T-helper 22 cell (primary cell): ENCODE measurements at regions not wholly inside any gene's neighbourhood (a gene's known extent, or its start where the extent isn't known, plus 50 kb on each side); places are given as distances from the start of the nearest gene placed in this dataset.

Source experiments
- DNase-seq: peaks from one replicate; pipeline ENCODE4 v3.0.0-alpha.2; 2020; ENCODE audit warnings: low read depth

DNA sequence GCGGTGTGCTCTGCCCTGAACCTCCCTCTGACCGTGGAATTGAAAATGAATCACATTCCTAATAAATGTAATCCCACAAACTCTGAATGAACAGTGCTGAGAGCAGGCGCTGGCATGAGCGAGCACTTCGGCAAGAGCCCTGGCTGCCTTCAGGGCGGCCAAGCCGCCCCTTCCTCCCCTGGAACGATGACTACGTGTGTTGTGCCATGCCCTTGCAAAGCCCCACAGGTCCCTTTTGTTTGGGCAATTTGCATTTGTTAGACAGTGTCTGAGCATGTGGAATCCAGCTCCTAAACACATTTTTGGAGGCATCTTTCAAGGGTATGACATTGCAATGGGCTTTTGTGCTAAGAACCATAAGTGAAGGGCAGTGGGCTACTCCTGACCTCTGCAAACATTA, 95.6 kb upstream of the MKI67 start:
- DNase-seq, result no peak

DNA sequence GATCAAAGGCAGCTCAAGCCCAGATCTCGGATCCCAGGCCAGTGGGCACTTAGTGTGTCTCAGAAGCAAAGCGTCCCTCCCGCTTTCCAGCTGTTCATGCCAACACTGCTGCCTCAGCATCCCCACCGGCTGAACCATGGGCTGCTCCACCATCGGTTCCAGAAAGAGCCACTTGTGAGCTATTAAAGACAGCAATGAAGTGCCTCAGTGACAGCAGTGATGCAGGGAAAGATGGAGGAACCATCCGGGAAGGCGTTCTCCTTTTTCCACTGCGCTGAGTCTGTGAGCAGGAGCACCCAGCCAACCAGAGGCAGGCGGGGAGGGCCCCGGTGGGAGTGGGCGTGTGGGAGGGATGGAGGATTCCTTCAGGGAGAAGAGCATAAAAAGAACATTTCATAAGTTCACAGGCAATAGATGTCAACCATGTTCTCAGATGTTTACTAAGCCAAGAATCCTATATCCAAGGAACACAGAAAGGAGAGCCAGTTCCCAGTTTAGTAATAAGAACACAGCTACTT, 96.2 kb upstream of the MKI67 start:
- DNase-seq, result no peak

DNA sequence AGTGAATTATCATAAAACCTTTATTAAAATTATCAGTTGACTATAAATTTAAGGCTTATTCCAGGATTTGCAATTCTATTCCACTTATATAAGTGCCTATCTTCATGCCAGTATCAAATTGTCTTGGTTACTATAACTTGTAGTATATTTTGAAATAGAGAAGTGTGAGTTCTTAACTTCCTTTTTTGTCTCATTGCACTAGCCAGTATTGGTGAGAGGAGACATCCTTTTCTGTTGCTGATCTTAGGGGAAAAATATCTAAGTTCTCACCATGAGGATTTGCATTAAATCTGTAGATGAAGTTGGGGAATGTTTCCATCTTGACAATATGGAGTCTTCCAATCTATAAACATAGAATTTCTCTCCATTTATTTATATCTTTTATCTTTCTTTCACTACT, 104.2 kb upstream of the MKI67 start:
- DNase-seq, result no peak

DNA sequence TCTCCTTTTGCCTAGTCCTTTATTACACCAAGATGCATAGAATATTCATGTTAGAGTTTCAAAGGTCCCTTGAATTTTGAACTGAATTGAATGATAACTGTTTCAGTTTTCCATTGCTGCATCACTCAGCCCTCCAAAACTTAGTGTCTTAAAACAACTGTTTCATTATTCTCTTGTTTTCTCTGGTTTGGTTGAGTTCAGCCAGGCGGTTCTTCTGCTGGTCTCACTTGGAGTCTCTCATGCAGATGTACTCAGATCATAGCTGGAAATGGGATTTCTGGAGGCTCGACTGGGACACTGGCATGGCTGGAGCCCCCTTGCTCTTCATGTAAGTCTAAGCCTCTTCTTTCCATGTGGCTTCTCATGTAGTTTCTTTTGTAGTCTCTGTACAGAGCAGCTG, 107.2 kb upstream of the MKI67 start:
- DNase-seq, result no peak

DNA sequence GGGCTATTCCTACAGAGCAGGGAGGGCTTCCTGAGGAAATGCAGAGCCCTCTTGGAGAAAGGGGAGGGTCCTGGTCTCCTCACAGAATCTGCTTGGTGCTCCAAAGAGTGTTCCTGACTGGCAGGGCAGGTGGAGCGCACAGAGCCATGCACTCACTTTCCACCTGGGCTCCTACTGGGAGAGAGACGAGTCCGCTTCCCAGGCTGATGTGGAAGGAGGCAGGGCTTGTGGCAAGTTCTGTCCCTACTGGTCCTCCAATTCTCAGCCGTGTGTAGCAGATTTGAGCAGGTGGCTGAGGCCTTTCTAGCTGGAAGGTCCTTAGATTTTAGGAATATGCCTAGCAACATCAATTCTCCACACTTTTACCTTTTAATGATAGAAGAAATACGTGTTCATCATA, 111.5 kb upstream of the MKI67 start:
- DNase-seq, result no peak

DNA sequence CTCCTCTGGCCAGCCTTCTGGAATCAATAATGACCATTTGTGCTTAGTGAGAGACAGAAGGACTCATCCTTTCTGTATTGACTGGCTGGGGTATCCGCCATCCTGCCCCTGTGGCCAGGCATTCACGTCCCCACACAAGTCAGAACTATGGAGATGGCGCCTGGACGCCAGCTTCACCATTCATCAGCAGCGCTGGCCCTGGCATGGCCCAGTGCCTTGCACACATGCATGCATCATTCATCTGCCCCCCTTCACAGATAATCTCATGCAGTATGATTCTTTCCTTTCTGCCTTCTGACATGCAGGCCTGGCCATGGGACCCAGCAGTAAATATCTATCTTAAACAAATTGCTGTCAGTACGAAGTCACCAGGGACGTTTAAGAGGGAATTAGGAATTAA, 114.8 kb upstream of the MKI67 start:
- no peak for DNase-seq

DNA sequence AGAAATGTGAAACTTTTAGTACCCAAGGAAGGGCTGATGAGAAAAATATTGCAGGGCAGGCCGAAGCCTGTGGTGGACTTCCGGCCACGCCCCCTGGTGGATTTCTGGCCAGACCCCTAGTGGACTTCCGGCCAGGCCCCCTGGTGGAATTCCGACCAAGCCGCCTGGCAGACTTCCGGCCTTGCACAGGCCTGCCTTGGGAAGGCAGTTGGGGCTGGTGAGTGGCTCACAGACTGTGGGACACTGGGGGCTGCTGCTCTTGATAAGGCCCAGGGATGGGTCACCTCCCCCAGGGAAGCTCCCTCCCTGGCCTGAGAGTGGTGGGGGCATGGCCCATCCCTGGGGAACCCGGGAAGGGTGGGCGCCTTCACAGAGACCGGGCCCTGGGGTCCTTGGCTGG, 116.4 kb upstream of the MKI67 start:
- DNase-seq, result no peak

DNA sequence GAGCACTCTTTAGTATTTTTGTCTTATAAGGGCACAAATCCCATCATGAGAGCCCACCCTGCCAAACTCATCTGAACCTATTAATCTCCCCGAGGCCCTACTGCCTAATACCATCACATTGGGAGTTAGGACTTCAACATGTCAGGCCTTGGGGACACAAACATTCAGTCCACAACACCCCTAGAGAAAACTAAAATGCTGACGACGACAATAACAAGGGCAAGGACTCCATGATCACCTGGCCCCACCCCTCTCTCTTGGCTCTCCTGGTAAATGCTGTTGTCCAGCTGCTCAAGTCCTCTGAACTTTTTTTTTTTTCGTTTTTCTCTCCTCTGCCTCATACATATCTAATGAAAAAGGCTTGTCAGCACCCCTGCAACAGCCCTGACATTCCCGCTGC, 118.8 kb upstream of the MKI67 start:
- DNase-seq, result no peak

DNA sequence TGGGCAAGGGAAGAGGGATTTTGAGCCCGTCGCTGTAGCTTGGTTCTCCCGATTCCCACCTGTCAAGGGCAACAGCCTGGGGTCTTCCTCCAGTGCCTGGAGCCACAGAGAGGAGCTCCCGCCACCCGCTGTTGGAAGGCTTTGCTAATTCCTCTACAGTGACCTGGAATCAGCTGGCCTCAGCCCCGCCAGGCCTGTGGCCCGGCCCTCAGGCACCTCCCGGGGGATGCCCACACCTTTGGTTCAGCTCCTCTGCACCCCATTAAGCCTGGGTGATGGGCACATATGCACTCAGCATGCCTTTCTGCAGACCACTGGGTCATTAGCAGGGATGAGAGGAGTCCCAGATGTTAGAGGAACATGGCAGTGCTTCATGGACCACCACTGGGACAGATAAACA, 121.4 kb upstream of the MKI67 start:
- DNase-seq, result no peak

DNA sequence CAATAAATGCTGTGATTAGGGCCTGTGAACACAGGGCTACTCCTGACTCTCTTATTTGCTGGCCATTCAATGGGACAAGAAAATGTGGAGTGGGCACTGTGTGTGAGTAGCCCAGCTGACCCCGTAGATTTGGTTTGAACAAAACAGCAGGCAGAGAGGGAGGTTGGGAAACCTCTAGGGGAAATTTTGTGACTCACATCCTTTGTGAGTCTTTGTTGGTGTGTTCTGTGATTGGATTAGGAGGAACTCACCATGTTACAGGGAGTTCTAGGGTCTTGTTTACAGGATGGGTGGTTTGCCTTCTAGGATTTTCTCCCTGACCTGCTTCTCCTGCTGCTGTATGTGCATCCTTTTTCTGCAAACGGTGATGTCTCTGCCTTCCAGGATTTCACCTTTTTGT, 128.3 kb upstream of the MKI67 start:
- DNase-seq, result no peak

DNA sequence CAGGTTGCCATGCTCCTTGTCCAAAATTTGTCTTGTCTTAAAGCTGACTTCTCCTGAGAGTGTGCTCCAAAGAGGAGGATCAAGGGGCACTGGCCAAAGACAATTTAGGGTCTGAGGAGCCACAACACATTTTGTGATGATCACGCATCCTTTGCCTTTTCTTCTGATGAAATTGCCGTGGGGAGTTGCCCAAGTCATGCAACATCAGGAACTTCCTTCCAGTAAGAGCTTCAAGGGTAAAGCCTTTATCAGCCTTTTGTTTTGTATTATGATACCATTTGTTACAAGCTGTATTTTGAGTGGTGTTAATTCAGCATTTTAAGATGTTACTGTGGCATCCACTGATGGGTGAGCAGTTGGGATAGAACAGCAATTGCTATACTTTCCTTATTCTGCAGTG, 131.2 kb upstream of the MKI67 start:
- DNase-seq, result no peak

DNA sequence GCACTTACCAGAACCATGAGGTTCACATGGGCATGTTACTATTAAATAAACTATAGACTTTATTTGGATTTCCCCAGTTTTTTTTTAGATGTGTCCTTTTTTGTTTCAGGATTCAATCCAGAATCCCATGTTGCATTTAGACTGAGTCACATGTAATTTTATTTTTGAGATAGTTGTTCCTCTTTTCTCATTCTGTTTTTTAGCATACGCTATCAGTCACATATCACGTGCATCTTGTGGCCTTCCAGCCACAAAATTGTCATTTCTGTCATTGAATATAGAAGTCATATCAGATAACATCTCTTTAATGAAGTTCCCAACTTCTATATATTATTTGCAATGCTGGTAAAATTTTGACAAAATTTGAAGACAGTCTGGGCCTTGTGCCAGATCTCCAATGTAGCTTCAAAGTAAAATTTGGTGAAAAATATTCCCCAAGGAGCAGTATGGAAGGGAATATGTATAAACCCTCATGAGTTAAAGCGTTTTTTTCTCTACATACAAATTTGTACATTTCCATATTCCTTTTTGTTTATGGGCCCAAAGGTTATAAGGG, 132.3 kb upstream of the MKI67 start:
- DNase-seq, result no peak

DNA sequence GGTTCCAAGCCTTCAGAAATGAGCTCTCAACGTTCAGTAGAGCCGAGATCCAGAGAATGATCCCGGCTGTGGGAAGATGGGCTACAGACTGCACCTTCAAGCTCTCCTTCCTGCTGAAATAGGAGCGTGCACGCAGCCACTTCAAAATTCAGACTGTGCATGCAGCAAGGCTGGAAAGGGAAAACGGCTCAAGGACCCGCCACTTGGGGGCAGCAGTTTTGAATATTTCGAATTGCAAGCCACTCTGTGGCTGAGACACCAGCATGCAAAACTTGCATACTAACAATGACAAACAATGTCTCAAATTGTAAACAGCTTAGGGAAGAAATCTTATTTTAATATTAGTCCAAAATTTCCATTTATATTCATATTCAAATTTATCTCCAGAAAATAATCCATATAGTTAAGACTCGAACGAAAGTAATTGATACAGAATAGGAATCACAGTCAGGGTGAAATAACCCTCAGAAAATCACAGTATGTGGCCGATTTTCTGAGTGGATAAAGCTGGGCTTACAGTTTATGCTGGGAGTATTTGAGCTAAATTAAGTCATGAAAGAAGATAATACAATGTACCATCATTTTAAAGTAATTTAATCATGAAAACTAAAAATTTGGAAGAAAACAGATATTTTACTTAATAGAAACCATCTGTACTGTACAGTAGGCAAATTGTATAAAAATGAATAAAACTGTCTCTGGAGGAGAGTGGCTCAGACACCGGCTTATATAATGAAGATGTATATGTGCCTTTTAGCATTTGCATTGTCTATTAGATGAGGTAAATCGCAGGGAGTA, 137.9 kb upstream of the MKI67 start:
- no peak for DNase-seq

DNA sequence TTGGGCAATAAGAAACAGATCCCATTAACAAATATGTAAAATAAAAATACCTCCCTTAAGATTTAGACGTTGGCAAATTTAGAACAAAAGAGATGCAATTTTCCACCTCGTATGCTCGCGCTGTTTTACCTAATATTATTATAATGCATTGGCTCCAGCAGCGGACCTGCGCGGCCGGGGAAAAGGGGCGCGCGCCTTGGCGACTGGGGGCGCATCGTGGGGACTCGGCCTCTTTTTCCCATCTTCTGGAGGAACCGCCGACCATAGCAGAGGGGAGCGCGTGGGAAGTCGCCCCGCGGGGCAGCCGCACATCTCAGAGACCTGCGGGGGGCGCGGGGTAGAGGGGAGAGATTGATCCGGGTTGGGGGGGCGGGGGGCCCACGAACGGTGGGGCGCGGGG, 139.4 kb upstream of the MKI67 start:
- no peak for DNase-seq

DNA sequence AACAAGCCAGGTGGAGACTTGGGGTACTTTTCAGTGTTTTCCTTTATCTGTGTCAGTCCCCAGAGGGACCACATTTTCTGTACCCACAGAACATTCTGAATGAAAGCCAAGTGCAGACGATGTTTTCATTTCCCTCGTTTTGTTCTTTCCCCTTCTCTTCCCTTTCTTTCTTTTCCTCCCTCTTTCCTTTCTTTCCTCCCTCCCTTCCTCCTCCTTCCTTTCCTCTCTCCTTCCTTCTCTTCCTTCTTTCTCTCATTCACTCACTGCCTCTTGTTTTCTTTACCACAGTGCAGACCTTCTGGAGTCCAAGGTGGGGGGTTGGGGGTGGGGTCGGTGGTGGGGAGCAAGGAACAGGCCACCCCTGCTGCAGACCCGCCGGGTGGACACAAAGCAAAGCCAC, 141.4 kb upstream of the MKI67 start:
- DNase-seq, result no peak

DNA sequence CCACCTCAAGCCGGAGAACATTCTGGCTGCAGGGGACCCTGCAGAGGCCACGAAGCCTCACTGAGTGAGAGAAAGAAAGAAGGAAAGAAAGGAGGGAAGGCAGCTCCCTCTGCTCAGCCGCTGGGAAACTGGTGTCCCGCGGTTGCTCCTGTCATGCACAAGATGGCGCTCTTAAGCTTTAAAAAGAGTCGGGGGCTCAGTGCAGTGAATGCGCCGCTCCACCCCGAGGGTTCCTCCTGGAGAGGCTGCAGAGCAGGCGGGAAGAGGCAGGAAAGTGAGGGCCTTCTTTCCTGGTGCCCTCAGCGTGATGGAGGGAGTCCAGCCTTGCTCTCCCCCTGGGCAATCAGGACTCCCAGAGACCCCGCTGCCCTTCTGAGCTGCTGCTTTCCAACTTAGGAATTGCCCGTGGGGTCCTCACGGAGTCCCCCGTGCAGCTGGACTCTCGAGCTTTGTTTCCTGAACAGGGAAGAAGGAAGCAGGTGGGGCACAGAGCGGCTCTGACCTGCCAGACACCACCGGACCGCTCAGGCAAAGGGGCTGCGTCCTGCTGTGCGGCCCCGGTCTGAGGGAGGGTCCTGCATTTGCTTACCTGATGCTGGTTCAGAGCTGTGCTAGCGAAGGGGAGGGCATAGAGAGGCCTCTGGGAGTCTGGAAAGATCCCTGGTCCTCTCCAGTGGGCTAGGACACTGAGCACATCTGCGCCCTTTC, 141.9 kb upstream of the MKI67 start:
- no peak for DNase-seq

DNA sequence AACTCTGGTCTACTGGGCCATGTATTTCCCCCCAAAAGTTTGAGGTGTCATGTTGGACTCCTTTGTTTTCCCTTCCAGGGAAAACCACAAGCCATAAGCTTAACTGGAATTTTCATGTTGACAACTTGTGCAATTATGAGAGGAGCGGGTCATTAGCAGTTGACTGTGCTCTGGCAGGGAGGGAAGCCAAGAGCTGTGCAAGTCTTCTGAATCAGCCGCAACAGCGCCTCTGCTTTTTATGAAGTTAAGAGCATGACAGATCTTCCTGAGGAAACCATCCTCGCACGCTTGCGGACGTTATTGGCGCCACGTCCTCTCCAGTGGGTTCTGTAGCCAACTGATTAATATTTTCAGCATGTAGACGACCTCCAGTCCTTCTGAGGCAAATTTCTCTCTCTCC, 148.7 kb upstream of the MKI67 start:
- DNase-seq, result no peak

DNA sequence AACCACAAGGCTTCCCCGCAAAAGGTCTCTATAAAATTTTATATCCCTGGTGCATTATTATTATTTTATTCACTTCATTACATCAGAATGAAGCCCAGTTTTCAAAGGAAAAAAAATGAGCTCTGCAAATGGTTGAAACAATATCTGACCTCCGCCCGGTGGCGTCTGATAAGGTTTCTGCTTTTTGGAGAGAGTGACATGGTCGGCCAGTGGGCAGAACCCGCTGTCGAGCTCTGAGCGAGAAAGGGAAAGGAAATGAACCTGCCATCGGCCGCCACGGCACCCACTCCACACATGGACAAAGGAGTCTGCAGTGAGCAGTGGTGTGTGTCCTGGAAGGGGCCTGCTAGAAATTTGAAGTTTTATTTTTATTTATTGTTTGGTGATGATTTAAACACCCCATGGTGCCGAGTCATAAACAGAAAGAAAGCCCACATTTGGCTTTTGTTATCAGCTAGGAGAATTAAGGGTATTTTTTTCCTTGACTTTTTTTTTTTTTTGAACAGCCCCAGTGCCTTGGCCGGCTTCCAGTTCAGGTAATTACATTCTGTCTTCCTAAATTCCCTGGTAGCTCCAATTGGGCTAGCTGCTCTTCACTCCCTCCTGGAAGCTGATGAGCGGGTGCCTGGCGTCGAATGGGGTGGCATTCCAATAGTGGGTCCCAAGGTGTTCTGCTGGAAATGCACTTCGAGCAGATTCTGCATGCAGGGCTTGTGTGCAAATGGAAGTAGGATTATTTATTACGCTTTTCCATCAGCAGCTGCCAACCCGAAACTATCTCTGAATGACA, 149.4 kb upstream of the MKI67 start:
- DNase-seq, result no peak

DNA sequence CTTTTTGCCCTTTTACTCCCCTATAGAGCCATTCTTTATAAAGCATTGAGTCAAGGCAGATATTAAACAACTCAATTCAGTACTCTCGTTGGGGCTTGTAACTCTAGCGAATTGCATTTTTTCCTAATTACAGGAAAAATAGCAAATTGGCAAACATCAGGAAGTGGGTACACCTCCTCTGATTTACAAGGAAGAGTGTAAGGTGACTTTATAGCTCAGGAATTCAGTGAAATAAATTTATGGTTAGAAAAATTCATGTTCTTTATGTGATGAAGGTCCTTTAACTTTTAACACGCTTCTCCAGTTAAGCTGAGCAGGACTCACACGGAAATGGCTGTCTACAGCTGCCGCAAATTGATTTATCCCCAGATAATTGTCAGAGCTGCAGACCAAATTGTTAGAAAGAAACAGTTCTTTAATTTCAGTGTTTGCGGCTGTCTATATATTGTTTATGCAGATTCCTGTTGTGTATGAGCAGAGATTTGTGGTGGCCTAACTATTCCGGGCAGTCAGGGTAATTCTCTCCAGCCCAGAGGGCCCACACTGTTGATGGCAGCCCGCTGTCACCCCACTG, 151.1 kb upstream of the MKI67 start:
- no peak for DNase-seq

DNA sequence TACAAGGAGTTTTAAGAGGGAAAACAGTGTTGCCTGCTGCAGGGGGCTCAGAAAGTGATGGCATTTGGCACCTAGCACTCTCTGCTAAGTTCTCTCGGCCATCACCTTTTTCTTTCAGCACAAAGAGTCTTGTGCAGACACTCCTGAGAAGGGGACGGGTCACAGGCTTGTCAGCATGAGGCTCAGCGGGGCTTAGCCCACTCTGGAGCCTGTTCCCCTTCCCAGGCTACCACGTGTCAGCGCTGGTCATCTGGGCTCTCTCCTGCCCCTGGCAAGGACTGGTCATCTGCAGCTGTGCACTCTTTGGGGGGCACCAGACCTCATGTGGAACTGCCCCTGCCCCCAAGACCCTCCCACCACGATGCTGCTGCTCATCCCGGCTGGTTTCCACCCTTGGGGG, 152.1 kb upstream of the MKI67 start:
- DNase-seq, result no peak

DNA sequence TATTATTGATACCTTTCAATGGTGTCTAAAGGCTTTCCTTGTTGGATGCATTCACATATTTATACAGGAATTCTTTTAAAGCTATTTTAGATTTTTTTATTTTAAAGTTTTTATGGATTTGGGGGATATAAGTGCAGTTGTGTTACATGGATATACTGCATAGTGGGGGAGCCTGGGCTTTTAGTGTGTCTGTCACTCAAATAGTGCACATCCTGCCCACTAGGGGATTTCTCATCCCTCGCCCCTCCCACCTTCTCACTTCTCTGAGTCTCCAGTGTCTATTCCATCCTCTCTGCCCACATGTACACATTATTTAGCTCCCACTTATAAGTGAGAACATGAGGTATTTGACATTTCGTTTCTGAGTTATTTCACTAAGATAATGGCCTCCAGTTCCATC, 154.0 kb upstream of the MKI67 start:
- no peak for DNase-seq

DNA sequence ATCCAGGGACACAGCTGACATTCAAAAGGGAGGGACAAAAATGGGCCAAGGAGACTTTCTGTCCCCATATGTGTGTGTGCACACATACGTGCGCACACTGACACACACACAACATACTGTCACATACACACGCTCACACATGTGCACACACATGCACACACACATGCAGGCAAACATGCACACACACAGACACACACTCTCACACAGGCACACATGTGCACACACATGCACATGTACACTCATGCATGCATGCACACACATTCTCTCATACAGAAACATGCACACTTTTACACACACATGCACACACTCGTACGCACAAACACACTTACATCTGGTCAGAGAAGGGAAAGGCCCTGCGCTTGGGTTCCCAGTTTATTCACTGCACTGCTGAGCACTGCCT, 155.1 kb upstream of the MKI67 start:
- no peak for DNase-seq
